ENCODE measurements at regions not wholly inside any gene's neighbourhood (a gene's known extent, or its start where the extent isn't known, plus 50 kb on each side); places are given as distances from the start of the nearest gene placed in this dataset.

- no peak for DNase-seq
Measured at GRCh38 chr14:65286443-65286842, 126.1 kb upstream of the FUT8 start.

DNA sequence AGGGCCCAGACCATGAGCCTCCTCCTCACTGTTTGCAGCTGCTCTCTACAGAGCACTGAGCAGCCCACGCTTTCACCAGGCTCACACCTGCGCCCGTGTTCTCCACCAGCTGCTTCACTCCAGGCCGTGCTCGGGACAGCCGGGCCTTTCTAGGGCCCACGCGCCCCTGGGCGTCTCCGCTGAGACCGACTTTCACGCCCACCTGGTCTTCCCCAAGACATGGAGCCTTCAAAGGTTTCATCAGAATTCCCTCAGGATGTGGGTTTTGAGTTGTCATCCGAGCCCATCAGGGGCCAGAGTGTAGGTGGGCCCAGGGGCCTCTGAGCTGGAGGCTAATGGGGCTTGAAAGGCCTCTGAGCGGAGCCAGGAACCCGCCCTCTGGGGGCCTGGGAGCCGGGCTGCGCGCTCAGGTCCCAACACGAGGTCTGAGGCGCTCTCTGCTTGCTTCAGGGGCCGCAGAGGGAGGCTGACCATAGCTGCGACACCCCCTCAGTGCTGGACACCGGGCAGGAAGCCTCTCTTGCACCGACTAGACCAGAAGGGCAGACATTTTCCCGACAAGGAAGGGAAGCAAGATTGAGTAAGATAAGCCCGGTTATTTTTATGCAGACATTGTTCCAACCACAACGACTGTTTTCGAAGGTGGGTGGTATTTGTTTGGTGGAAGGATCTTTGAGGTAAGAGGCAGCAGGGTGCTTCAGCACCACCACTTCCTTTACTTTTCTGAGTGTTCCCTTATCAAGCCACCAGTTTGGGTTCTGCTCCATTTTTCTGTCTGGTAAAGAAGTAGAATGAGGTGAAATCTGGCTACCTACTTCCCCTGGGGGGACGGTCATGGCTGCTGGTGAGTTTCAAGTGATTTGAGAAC lies 125.0 kb upstream of the FUT8 start:
- DNase-seq: peak in 1 of 2 donors; percentile 46

- DNase-seq: peak; percentile 80 to 89
Measured at GRCh38 chr14:65290830-65291229, 121.7 kb upstream of the FUT8 start.

- peak in 1 of 2 donors; percentile 51 for DNase-seq
Measured at GRCh38 chr14:65291531-65291930, 121.0 kb upstream of the FUT8 start.

- no peak for DNase-seq
Measured at GRCh38 chr14:65294816-65295215, 117.7 kb upstream of the FUT8 start.

DNA sequence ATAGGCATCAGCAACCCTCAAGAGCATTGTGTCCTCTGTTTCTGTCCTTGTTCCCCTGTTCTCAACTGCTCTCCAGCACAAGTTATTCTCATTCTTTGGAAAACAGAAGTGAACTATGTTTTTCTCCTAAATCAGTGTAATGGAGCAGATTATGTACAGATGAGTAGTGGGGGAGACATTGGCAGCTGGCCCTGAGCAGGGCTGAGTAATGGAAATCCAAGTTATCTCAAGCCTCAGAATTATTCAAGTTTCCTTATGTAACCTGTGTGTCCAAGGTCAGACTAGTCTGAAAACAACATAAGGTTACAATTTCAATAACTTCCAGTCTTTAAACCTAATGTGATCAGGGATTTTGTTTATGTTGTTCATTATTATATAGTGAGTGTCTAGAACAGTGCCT lies 116.1 kb upstream of the FUT8 start:
- no peak for DNase-seq

DNA sequence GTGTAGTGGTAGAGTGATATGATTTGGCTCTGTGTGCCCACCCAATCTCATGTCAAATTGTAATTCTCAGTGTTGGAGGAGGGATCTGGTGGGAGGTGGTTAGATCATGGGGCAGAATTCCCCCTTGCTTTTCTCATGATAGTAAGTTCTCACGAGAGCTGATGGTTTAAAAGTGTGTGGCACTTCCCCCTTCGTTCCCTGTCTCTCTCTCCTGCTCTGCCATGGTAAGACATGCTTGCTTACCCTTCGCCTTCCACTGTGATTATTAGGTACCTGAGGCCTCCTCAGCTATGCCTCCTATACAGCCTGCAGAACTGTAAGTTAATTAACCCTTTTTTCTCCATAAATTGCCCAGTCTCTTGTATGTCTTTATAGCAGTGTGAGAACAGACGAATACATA lies 115.7 kb upstream of the FUT8 start:
- DNase-seq: no peak

GRCh38 chr14:65297744-65298143 lies 114.8 kb upstream of the FUT8 start:
- DNase-seq: no peak

DNA sequence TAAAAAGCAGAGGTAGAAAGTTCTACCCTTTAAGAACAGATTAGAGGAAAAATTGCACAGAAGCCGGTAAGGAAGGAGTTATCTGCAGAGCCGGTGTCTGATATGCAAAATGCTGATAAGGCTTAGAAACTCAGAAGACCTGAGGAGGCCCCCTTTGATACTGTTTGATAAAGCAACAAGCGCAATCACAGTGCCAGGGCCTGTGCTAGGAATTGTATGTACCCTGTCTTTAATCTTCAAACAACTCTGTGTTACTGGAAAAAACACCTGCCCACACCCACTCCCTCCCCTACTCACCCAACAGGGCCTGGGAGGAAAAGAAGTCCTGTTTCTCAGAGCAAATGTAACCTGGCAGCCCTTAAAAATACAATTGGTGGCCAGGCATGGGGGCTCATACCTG lies 112.7 kb upstream of the FUT8 start:
- no peak for DNase-seq

DNA sequence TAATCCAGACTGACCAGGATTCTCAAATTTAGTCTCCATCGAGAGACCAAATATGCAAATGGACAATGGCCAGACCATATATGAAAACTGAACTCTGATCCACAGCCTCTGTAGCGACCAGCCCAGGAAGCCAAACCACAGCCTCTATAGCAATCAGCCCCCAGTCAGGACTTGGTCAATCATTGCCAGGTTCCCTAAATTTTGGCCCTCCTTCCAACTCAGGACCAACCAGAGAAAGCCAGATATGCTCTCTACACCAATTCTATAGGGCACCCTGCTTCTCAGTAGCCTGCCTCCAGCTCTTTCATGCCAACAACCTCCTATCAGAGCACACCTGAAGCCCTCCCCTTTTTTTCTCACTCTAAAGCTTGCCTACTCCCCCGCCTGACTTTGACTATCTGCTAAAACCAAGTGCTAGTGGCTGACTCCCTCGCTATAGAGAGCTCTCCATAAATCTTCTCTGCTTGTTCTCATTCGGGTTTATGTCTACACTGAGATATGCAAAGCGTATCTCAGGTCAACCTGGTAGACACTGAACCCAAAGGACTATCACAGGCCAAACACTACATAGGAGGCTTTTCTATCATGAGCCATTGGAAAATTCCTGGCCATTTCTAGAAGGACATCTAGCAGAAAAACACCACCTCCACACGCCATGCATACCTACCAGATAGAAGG lies 110.5 kb upstream of the FUT8 start:
- no peak for DNase-seq

GRCh38 chr14:65302571-65303189 lies 109.8 kb upstream of the FUT8 start:
- no peak for DNase-seq

DNA sequence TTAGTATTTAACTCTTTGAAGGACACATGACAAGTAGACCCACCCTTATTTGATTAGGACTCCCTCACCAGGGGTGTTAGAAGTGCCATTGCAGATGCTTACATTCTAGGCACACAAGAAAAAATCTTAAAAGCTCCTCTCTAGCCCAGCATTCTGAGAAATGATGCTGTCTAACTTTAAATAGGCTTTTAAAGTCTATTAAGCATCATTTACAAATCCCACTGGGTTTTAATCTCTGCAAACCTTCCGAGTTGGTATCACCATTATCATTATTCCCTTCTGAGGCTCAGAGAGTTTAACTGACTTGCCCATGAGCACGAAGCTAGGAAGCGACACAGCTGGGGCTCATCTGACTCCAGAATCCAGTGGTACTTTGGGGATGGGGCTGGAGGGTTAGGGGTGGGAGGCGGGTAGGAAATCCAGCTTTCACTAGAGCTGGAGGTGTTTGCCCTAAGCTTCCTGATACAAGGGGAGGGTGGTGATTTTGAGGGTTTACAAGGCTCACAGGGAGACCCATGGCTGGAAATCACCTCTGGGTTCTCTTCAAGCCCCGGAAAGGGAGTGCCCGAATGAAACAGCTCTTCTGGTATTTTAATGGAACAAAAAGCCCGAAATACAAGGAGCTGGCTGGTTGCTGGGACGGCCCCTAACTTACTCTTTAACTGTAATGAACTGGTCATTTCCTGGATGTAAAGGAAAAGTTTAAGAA lies 109.2 kb upstream of the FUT8 start:
- DNase-seq: no peak

- no peak for DNase-seq
Measured at GRCh38 chr14:65303899-65304222, 108.7 kb upstream of the FUT8 start.

GRCh38 chr14:65304239-65304638 lies 108.3 kb upstream of the FUT8 start:
- DNase-seq: no peak

- DNase-seq: peak; percentile 18 to 65
Measured at GRCh38 chr14:65304963-65305362, 107.6 kb upstream of the FUT8 start.

DNA sequence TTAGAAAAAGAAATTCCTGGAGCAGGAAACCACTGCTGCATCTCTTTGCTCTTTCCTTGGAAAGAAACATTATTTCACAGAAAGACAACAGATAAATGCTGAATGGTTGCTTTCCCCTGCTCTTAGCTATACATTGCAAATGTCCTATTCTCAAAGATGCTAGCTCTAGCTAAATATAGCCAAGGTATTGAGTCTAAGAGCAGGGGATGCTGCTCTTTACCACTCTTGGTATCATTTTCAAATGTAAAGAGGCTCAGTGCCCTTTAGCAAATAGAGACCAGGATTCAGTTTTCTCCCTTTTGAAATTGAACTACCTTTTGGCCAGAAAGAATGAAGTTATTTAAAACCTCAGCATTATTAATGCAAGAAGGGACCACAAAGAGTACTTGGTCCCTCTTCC lies 104.0 kb upstream of the FUT8 start:
- DNase-seq: no peak

GRCh38 chr14:65310568-65310967 lies 102.0 kb upstream of the FUT8 start:
- DNase-seq: no peak

GRCh38 chr14:65312859-65313258 lies 99.7 kb upstream of the FUT8 start:
- DNase-seq: no peak

GRCh38 chr14:65318636-65319506 lies 93.7 kb upstream of the FUT8 start:
- DNase-seq: no peak

DNA sequence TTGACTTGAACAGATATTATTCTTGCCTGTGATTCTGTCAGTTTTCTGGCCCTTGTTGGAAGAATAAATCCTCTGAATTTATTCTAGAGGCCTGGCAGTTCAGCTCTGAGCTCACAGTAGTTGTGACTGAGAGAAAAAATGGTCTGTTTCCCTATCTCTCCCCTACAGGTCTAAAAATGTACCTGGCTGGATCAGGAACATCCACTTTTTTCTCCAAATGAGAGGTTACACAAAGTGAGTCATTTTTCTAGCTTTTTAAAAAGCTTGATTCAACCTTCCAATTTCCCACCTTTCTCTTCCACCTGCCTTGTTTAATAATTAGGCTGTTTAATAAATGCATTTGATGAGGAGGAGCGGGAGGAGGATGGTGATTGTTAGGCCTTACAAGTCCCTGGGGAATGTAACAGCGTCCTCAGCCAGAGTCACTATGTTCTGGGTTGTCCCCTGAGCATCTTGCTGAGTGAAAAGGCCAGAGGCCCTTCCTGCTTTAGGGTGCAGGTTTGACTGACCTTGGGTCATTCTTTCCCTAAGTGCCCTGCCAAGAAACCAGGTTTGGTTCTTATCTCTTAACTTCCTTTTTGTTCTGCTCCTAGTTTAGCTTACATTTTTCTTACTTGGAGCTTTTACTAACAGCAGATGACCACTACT lies 91.7 kb upstream of the FUT8 start:
- no peak for DNase-seq

DNA sequence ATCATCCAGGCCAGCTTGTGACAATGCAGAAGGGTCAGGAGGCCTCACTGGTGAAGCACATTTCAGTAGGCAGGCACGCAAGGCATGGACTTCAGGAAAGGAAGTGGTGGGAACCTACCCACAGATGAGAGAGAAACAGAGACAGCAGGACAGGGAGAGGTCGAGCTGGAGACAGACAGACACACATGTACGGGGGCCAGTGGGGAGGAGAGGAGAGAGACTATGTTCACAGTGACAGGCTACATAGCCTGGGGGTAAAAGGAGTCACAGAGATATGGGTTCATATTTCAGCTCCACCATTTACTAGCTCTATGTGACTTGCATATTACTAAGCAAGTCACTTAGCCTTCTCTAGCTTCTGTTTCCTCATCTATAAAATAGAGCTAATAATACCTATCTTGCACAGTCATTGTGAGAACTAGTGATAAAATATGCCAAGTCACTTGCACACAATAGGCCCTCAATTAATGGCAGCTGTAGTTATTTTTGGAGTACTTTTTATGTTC lies 91.1 kb upstream of the FUT8 start:
- DNase-seq: peak in 1 of 2 donors; percentile 11

- DNase-seq: no peak
Measured at GRCh38 chr14:65329481-65329880, 83.0 kb upstream of the FUT8 start.
